Caco-2 (cell line): ENCODE measurements at regions not wholly inside any gene's neighbourhood (a gene's known extent, or its start where the extent isn't known, plus 50 kb on each side); places are given as distances from the start of the nearest gene placed in this dataset.

Source experiments
- BruUV-seq: library from RNA; stranded (reverse); fragments of 400-500 nt; replicated peaks from 2 replicates; lab custom pipeline; 2021; lab: Mats Ljungman, UMichigan
- CTCF ChIA-PET: fragments of 300-600 bp; sonication (Branson Sonifier 250); formaldehyde crosslinking; loops from one replicate; lab custom pipeline; 2022; ENCODE audit warnings: antibody characterized with exemption; lab: Charles Lee
- POLR2A ChIA-PET: fragments of 300-600 bp; sonication (Branson Sonifier 250); formaldehyde crosslinking; loops from one replicate; lab custom pipeline; 2022; ENCODE audit warnings: antibody characterized with exemption; lab: Charles Lee
- DNase-seq, 2 experiments: peaks; one replicate each; pipeline versions ENCODE4 v3.0.0 to v3.0.0-alpha.2; 2020 to 2022
- H3K27me3 ChIP-seq: replicated peaks from 2 replicates; pipeline ENCODE4 v1.6.0; 2011; ENCODE audit warnings: low read length; ENCODE audit not compliant: control insufficient read depth, insufficient read depth
- H3K36me3 ChIP-seq: 2 replicates; pipeline ENCODE4 v1.5.1; 2011; ENCODE audit warnings: low read length; ENCODE audit not compliant: control insufficient read depth, insufficient read depth
- H3K4me1 ChIP-seq: fragments of 250-450 bp; sonication (Bioruptor Pico); 2 replicates; pipeline ENCODE4 v1.5.1; 2020; ENCODE audit warnings: mild to moderate bottlenecking
- H3K4me3 ChIP-seq: 2 replicates; pipeline ENCODE4 v1.5.1; 2011; ENCODE audit warnings: low read depth, mild to moderate bottlenecking, control low read depth, low read length
- H3K9me3 ChIP-seq: fragments of 250-450 bp; sonication (Bioruptor Pico); 2 replicates; pipeline ENCODE4 v1.5.1; 2020; ENCODE audit warnings: mild to moderate bottlenecking, moderate library complexity
- H3K27ac Mint-ChIP-seq: one replicate; pipeline ENCODE4 v1.8.0; 2022; ENCODE audit warnings: mixed read lengths; ENCODE audit not compliant: unreplicated experiment
- H3K27me3 Mint-ChIP-seq: one replicate; pipeline ENCODE4 v1.8.0; 2022; ENCODE audit warnings: mixed read lengths; ENCODE audit not compliant: insufficient read depth, unreplicated experiment
- H3K36me3 Mint-ChIP-seq: one replicate; pipeline ENCODE4 v1.8.0; 2022; ENCODE audit warnings: mild to moderate bottlenecking, mixed read lengths; ENCODE audit not compliant: insufficient read depth, unreplicated experiment
- H3K4me1 Mint-ChIP-seq: one replicate; pipeline ENCODE4 v1.8.0; 2022; ENCODE audit warnings: low read depth, mixed read lengths; ENCODE audit not compliant: unreplicated experiment
- H3K4me3 Mint-ChIP-seq: one replicate; pipeline ENCODE4 v1.8.0; 2022; ENCODE audit warnings: mild to moderate bottlenecking, moderate library complexity, mixed read lengths; ENCODE audit not compliant: unreplicated experiment
- H3K9me3 Mint-ChIP-seq: one replicate; pipeline ENCODE4 v1.8.0; 2022; ENCODE audit warnings: mixed read lengths; ENCODE audit not compliant: unreplicated experiment
- intact Hi-C: fragments of 100-400 bp; cut with micrococcal nuclease; formaldehyde crosslinking; loops from one replicate; pipeline ENCODE4 v1.10.0; 2022; ENCODE audit not compliant: unreplicated experiment
- TF ChIP-seq, protein P1 (sequence below), 2 experiments: fragments of 200-600 bp in 1 of 2; IDR thresholded peaks; 1 replicate in 1 of 2; 2 replicates in 1 of 2; pipeline versions ENCODE4 v1.5.1 to v1.8.0; 2011 to 2022; ENCODE audit warnings: antibody characterized with exemption in 1 of 2, control low read depth in 1 of 2, inconsistent platforms in 1 of 2, low read depth in 1 of 2, low read length in 1 of 2, mild to moderate bottlenecking in 1 of 2, moderate library complexity in 1 of 2; ENCODE audit not compliant: insufficient read depth in 1 of 2, severe bottlenecking in 1 of 2, unreplicated experiment in 1 of 2

DNA sequence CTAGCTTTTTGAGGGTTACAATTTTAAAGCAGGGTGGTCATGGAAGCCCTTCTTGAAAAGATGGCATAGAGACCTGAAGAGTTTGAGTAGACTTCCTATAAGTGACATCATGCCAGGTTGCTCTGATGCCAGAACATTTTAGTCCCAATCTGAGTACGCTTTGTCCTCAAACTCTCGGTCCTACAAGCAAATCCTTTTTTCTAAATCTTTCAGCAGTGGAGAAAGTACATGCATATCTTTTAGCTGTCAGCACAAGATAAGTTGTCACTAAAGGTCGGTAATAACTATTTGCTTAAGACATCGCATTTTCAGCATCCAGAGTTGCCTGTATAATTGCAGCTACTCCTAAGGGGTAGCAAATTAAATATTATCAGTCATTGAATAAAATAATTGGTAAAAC lies 140.4 kb downstream of the ATP6V1G3 start:
- ChIA-PET CTCF (no interaction called here), POLR2A (no interaction called here)
- H3K4me3 ChIP-seq, result no peak overlapping the region
- Mint-ChIP-seq H3K4me1 (no peaks in the 10 kb centered on the region), H3K4me3 (no peak overlapping the region), H3K9me3 (no peaks in the 10 kb centered on the region), H3K36me3 (no peaks in the 10 kb centered on the region), H3K27me3 (peaks cover 3% of the 10 kb centered on the region), H3K27ac (no peak overlapping the region)
- H3K36me3 ChIP-seq, result no peaks in the 10 kb centered on the region
- no TSS peak for BruUV-seq
- H3K4me1 ChIP-seq, result no peaks in the 10 kb centered on the region
- 0 out of 2 replicates have a peak, but pooled peaks cover 5% of the 10 kb centered on the region for H3K9me3 ChIP-seq
- no peak for DNase-seq
- intact Hi-C loops, result no loop called here
- no peaks in the 10 kb centered on the region for H3K27me3 ChIP-seq
- TF ChIP-seq, protein P1, sequence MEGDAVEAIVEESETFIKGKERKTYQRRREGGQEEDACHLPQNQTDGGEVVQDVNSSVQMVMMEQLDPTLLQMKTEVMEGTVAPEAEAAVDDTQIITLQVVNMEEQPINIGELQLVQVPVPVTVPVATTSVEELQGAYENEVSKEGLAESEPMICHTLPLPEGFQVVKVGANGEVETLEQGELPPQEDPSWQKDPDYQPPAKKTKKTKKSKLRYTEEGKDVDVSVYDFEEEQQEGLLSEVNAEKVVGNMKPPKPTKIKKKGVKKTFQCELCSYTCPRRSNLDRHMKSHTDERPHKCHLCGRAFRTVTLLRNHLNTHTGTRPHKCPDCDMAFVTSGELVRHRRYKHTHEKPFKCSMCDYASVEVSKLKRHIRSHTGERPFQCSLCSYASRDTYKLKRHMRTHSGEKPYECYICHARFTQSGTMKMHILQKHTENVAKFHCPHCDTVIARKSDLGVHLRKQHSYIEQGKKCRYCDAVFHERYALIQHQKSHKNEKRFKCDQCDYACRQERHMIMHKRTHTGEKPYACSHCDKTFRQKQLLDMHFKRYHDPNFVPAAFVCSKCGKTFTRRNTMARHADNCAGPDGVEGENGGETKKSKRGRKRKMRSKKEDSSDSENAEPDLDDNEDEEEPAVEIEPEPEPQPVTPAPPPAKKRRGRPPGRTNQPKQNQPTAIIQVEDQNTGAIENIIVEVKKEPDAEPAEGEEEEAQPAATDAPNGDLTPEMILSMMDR (IDR thresholded peaks at IDR 0.05; ENCODE audit: insufficient read depth in 1 of 2, low read depth in 1 of 2, low read length in 1 of 2, severe bottlenecking in 1 of 2, unreplicated experiment in 1 of 2), result no peak

DNA sequence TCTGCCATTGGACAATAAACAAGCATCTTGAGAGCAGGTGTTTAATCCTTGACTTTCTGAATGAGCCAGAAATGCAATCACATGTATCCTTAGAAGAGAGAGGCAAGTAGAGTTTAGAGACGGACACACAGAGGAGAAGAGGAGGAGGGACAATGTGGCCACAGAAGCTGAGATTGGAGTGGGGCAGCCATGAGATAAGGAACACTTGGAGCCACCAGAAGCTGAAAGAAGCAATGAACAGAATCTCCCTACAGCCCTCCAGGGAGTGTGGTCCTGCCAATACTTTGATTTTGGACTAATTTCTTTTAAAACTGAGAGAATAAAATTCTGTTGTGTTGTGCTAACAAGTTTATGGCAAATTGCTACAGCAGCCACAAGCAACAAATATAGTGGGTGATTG lies 141.0 kb downstream of the ATP6V1G3 start:
- Histone ChIP-seq H3K36me3 (no peaks in the 10 kb centered on the region), H3K27me3 (no peaks in the 10 kb centered on the region), H3K4me1 (no peaks in the 10 kb centered on the region), H3K4me3 (no peak overlapping the region), H3K9me3 (0 out of 2 replicates have a peak, but pooled peaks cover 5% of the 10 kb centered on the region)
- ChIA-PET POLR2A (no interaction called here), CTCF (no interaction called here)
- DNase-seq, result no peak
- H3K4me3 Mint-ChIP-seq, result no peak overlapping the region
- H3K9me3 Mint-ChIP-seq, result no peaks in the 10 kb centered on the region
- no peaks in the 10 kb centered on the region for H3K4me1 Mint-ChIP-seq
- H3K27me3 Mint-ChIP-seq, result peaks cover 3% of the 10 kb centered on the region
- no peaks in the 10 kb centered on the region for H3K36me3 Mint-ChIP-seq
- no peak overlapping the region for H3K27ac Mint-ChIP-seq
- BruUV-seq, result no TSS peak
- intact Hi-C loops, result no loop called here
- TF ChIP-seq, protein P1 (IDR thresholded peaks at IDR 0.05; ENCODE audit: insufficient read depth in 1 of 2, low read depth in 1 of 2, low read length in 1 of 2, severe bottlenecking in 1 of 2, unreplicated experiment in 1 of 2), result no peak

DNA sequence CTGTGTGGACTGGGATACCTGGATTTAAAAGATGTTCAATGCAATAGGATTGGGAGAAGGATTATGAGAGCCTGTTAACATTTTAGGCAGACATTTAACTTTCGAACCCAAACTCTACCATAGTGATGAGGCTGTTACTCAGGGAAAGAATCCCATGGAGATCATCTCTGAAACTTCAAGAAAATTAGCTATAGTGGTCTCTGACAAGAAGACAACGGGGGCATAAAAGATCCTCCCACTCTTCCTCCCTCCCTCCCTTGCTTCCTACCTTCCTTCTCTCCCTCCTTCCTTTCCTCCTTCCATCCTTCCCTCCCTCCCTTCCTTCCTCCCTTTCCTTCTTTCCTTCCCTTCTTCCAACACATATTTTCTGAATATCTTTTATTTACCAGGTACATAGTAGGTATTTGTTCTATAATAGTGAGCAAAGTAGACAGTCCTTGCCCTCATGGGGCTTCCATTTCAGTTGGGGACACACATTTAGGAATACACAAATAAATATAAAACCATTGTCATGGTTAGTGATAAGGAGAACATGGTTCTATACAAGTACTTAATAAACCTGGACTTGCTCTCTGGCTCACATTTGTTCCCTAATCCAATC lies 143.2 kb downstream of the ATP6V1G3 start:
- no peaks in the 10 kb centered on the region for H3K36me3 ChIP-seq
- H3K4me3 Mint-ChIP-seq, result no peak overlapping the region
- no peaks in the 10 kb centered on the region for H3K9me3 ChIP-seq
- H3K27me3 Mint-ChIP-seq, result peaks cover 3% of the 10 kb centered on the region
- BruUV-seq, result no TSS peak
- no peaks in the 10 kb centered on the region for H3K36me3 Mint-ChIP-seq
- no peak overlapping the region for H3K4me3 ChIP-seq
- intact Hi-C loops, result no loop called here
- no peaks in the 10 kb centered on the region for H3K27me3 ChIP-seq
- no peaks in the 10 kb centered on the region for H3K4me1 ChIP-seq
- no peaks in the 10 kb centered on the region for H3K4me1 Mint-ChIP-seq
- ChIA-PET POLR2A (no interaction called here), CTCF (interaction anchor here (0.6 kb wide), 1 partner anchor 52 kb away, joined by 7 read pairs; no protein-coding TSS in a partner anchor)
- no peak overlapping the region for H3K27ac Mint-ChIP-seq
- DNase-seq, result no peak
- TF ChIP-seq, protein P1 (IDR thresholded peaks at IDR 0.05; ENCODE audit: insufficient read depth in 1 of 2, low read depth in 1 of 2, low read length in 1 of 2, severe bottlenecking in 1 of 2, unreplicated experiment in 1 of 2), result no peak
- no peaks in the 10 kb centered on the region for H3K9me3 Mint-ChIP-seq
